ENCODE measurements at regions not wholly inside any gene's neighbourhood (a gene's known extent, or its start where the extent isn't known, plus 50 kb on each side); places are given as distances from the start of the nearest gene placed in this dataset.

DNA sequence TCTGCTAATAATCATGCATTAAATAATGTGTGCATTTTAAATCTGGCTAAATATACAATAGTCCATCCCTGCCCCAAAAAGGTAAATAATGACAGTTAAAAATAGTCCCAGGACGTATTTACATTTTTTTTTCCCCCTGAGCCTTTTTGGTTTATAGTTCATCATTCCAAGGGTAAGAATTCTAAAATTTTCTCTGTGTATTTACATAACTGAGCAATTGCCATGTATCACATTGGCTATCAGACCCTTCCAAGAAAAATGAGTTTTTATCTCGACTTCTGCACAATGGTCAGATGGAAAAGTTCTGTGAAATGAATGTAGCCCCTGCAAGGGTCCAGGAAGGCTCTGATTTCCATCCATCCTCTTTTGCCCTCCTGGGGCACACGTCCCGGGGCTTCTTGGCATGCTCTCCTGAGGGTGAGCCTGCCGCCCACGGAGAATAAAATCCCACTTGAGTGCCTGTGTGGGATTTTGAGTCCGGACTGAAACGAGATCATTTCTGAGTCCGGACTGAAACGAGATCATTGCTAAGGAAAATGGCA is 94.1 kb upstream of the ANO1 start:
- Histone ChIP-seq H3K27me3 (replicated peaks in 1 of 7) (peaks cover 0 to 95% (median 36%) of the 10 kb centered on the region in 7 donors), H3K4me3 (no peak overlapping the region), H3K36me3 (no peaks in the 10 kb centered on the region), H3K27ac (no peak overlapping the region), H3K9me3 (no peaks in the 10 kb centered on the region), H3K4me1 (peaks cover 0 to 30% (median 9%) of the 10 kb centered on the region in 6 donors)
- intact Hi-C loops (cut with DNase I; ENCODE audit: low total_unique reads) = no loop called here
- peak; percentile 41 for DNase-seq
- no peak for TF ChIP-seq POLR2A (IDR thresholded peaks at IDR 0.05)
- TF ChIP-seq, protein P1, sequence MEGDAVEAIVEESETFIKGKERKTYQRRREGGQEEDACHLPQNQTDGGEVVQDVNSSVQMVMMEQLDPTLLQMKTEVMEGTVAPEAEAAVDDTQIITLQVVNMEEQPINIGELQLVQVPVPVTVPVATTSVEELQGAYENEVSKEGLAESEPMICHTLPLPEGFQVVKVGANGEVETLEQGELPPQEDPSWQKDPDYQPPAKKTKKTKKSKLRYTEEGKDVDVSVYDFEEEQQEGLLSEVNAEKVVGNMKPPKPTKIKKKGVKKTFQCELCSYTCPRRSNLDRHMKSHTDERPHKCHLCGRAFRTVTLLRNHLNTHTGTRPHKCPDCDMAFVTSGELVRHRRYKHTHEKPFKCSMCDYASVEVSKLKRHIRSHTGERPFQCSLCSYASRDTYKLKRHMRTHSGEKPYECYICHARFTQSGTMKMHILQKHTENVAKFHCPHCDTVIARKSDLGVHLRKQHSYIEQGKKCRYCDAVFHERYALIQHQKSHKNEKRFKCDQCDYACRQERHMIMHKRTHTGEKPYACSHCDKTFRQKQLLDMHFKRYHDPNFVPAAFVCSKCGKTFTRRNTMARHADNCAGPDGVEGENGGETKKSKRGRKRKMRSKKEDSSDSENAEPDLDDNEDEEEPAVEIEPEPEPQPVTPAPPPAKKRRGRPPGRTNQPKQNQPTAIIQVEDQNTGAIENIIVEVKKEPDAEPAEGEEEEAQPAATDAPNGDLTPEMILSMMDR (IDR thresholded peaks at IDR 0.05 in 8 of 11, conservative IDR thresholded peaks at IDR 0.05 in 3 of 11) = no peak
- TF ChIP-seq POLR2AphosphoS5 (IDR thresholded peaks at IDR 0.05) = no peak
- WGBS, 5 donors = 28 to 48% (median 40%) methylated on average over 7 to 10 of the region's 10 CpGs

GRCh38 chr11:69984457-69985261 is 93.5 kb upstream of the ANO1 start:
- H3K27me3 ChIP-seq (replicated peaks in 1 of 7) = peaks cover 0 to 95% (median 36%) of the 10 kb centered on the region in 7 donors
- no peaks in the 10 kb centered on the region for H3K9me3 ChIP-seq
- TF ChIP-seq POLR2A (IDR thresholded peaks at IDR 0.05) = no peak
- TF ChIP-seq, protein P1 (IDR thresholded peaks at IDR 0.05 in 8 of 11, conservative IDR thresholded peaks at IDR 0.05 in 3 of 11) = no peak
- no peak for TF ChIP-seq POLR2AphosphoS5 (IDR thresholded peaks at IDR 0.05)
- H3K27ac ChIP-seq = no peak overlapping the region
- 12 to 20% (median 14%) methylated on average over 16 to 24 of the region's 24 CpGs for WGBS, 5 donors
- no peak overlapping the region for H3K4me3 ChIP-seq
- DNase-seq = peak; percentile 50
- intact Hi-C loops (cut with DNase I; ENCODE audit: low total_unique reads) = no loop called here
- no peaks in the 10 kb centered on the region for H3K36me3 ChIP-seq
- peaks cover 0 to 30% (median 9%) of the 10 kb centered on the region in 6 donors for H3K4me1 ChIP-seq

DNA sequence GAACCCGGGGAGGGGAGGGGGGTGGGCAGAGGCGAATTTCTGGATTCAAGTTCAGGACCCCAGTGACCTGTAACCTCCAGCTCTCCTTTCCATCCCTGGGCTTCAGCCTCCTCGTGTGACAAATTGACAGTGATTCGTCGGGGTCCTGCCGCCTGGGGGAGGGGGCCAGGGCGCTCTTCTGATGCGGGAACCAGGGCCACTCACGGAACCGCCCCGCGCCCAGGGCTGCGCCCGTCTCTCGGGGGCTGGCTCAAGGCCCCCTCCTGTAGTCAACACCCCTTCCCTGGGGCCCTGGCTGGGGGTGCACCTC is 92.8 kb upstream of the ANO1 start:
- peaks cover 0 to 92% (median 36%) of the 10 kb centered on the region in 7 donors for H3K27me3 ChIP-seq (replicated peaks in 1 of 7)
- peaks cover 0 to 30% (median 9%) of the 10 kb centered on the region in 6 donors for H3K4me1 ChIP-seq
- no peak for DNase-seq
- WGBS, 5 donors = 0 to 9% (median 5%) methylated on average over 2 to 15 of the region's 15 CpGs
- no peaks in the 10 kb centered on the region for H3K9me3 ChIP-seq
- TF ChIP-seq POLR2AphosphoS5 (IDR thresholded peaks at IDR 0.05) (no peak), POLR2A (IDR thresholded peaks at IDR 0.05) (no peak)
- TF ChIP-seq, protein P1 (IDR thresholded peaks at IDR 0.05 in 8 of 11, conservative IDR thresholded peaks at IDR 0.05 in 3 of 11) = no peak
- H3K27ac ChIP-seq = no peak overlapping the region
- H3K36me3 ChIP-seq = no peaks in the 10 kb centered on the region
- intact Hi-C loops (cut with DNase I; ENCODE audit: low total_unique reads) = no loop called here
- H3K4me3 ChIP-seq = peak overlapping the region in 2 of 8 donors; percentile 8 to 28

Data from spleen (tissue), 11 donors.